Endothelial cell of umbilical vein (primary cell): ENCODE measurements at regions not wholly inside any gene's neighbourhood (a gene's known extent, or its start where the extent isn't known, plus 50 kb on each side); places are given as distances from the start of the nearest gene placed in this dataset.

Source experiments
- BruUV-seq: library from RNA; stranded (reverse); fragments of 400-500 nt; replicated peaks from 2 replicates; lab custom pipeline; 2021; lab: Mats Ljungman, UMichigan
- CTCF ChIA-PET: fragments of 300-600, 350-600 bp; sonication (Branson Sonifier 250); formaldehyde crosslinking; loops from one replicate; lab custom pipeline; 2021; ENCODE audit warnings: antibody characterized with exemption, inconsistent platforms; lab: Charles Lee
- POLR2A ChIA-PET: fragments of 300-600, 350-600 bp; sonication (Branson Sonifier 250); formaldehyde crosslinking; loops from one replicate; lab custom pipeline; 2021; ENCODE audit warnings: antibody characterized with exemption, inconsistent platforms; lab: Charles Lee
- DNase-seq: peaks from one replicate; pipeline ENCODE4 v3.0.0-alpha.2; 2011; ENCODE audit warnings: low read depth, low spot score
- FAIRE-seq: peaks from 2 replicates; lab custom pipeline; 2011; peaks lifted over from hg19 to GRCh38; lab: Jason Lieb, UNC
- H2AFZ ChIP-seq: 2 replicates; pipeline ENCODE4 v1.6.0; 2012; ENCODE audit warnings: low read depth, low read length, control low read depth, inconsistent platforms
- H3K27ac ChIP-seq: 2 replicates; pipeline ENCODE4 v1.5.1; 2011; ENCODE audit warnings: low read depth, mild to moderate bottlenecking, control low read depth, low read length, moderate library complexity; ENCODE audit not compliant: insufficient read depth
- H3K27me3 ChIP-seq, 2 experiments: 2 replicates each; pipeline versions ENCODE4 v1.6.0 to v1.6.1; 2011; ENCODE audit warnings: low read length in 2 of 2, mixed read lengths in 1 of 2; ENCODE audit not compliant: control insufficient read depth in 2 of 2, insufficient read depth in 2 of 2
- H3K36me3 ChIP-seq, 2 experiments: 2 replicates in 1 of 2; 3 replicates in 1 of 2; pipeline ENCODE4 v1.5.1; 2011; ENCODE audit warnings: low read length in 2 of 2, mild to moderate bottlenecking in 1 of 2, moderate library complexity in 1 of 2; ENCODE audit not compliant: control insufficient read depth in 2 of 2, insufficient read depth in 2 of 2; ENCODE audit errors: extremely low read depth in 1 of 2
- H3K4me1 ChIP-seq: 3 replicates; pipeline ENCODE4 v1.5.1; 2011; ENCODE audit warnings: mild to moderate bottlenecking, low read length; ENCODE audit not compliant: control insufficient read depth, insufficient read depth; ENCODE audit errors: extremely low read depth
- H3K4me2 ChIP-seq: 2 replicates; pipeline ENCODE4 v1.6.1; 2011; ENCODE audit warnings: low read length, control low read depth, mixed read lengths; ENCODE audit not compliant: insufficient read depth
- H3K4me3 ChIP-seq, 3 experiments: fragments of 200-600 bp in 1 of 3; sonication (generic), shearing (Covaris generic) in 1 of 3; replicated peaks in 1 of 3; 2 replicates each; pipeline ENCODE4 v1.5.1; 2011 to 2016; ENCODE audit warnings: control low read depth in 3 of 3, low read length in 3 of 3, mild to moderate bottlenecking in 2 of 3, inconsistent platforms in 1 of 3, low read depth in 1 of 3, moderate library complexity in 1 of 3; ENCODE audit not compliant: insufficient read depth in 1 of 3
- H3K79me2 ChIP-seq: 2 replicates; pipeline ENCODE4 v1.6.0; 2012; ENCODE audit warnings: low read length, inconsistent platforms; ENCODE audit not compliant: control insufficient read depth, insufficient read depth
- H3K9ac ChIP-seq: replicated peaks from 2 replicates; pipeline ENCODE3; 2011; ENCODE audit warnings: low read length, control low read depth; ENCODE audit not compliant: insufficient read depth; ENCODE audit errors: extremely low read depth
- H3K9me1 ChIP-seq: replicated peaks from 3 replicates; pipeline ENCODE4 v1.6.0; 2011; ENCODE audit warnings: mild to moderate bottlenecking, low read length; ENCODE audit not compliant: control insufficient read depth, insufficient read depth; ENCODE audit errors: extremely low read depth
- H3K9me3 ChIP-seq: replicated peaks from 2 replicates; pipeline ENCODE4 v1.5.1; 2012; ENCODE audit warnings: low read length, inconsistent platforms; ENCODE audit not compliant: control insufficient read depth, insufficient read depth
- H4K20me1 ChIP-seq: replicated peaks from 2 replicates; pipeline ENCODE3; 2011; ENCODE audit warnings: mild to moderate bottlenecking, low read length; ENCODE audit not compliant: control insufficient read depth, insufficient read depth; ENCODE audit errors: extremely low read depth
- CTCF ChIP-seq, 2 donors: IDR thresholded peaks; 1 replicate in 1 of 2; 2 replicates in 1 of 2; pipeline ENCODE4 v1.5.1; 2011; ENCODE audit warnings: low read length in 2 of 2, mild to moderate bottlenecking in 2 of 2, moderate library complexity in 2 of 2, control low read depth in 1 of 2, inconsistent platforms in 1 of 2, low read depth in 1 of 2; ENCODE audit not compliant: insufficient read depth in 1 of 2; ENCODE audit errors: extremely low read depth in 1 of 2
- EZH2 ChIP-seq: IDR thresholded peaks from 2 replicates; pipeline ENCODE4 v1.6.1; 2012; ENCODE audit warnings: borderline replicate concordance, low read depth, mild to moderate bottlenecking, moderate library complexity, low read length, inconsistent platforms; ENCODE audit not compliant: severe bottlenecking
- FOS ChIP-seq: IDR thresholded peaks from 2 replicates; pipeline ENCODE4 v1.6.1; 2011; ENCODE audit warnings: mild to moderate bottlenecking, low read length, moderate library complexity, borderline replicate concordance; ENCODE audit not compliant: insufficient read depth
- GATA2 ChIP-seq: IDR thresholded peaks from 2 replicates; pipeline ENCODE4 v1.7.0; 2011; ENCODE audit warnings: low read depth, mild to moderate bottlenecking, moderate library complexity, mixed read lengths, low read length; ENCODE audit not compliant: insufficient read length, insufficient read depth
- JUN ChIP-seq: IDR thresholded peaks from 2 replicates; pipeline ENCODE4 v1.6.1; 2011; ENCODE audit warnings: borderline replicate concordance, low read depth; ENCODE audit not compliant: insufficient read length, insufficient read depth
- MAX ChIP-seq: IDR thresholded peaks from 2 replicates; pipeline ENCODE4 v1.6.1; 2011; ENCODE audit not compliant: insufficient read depth, insufficient read length
- MYC ChIP-seq: IDR thresholded peaks from one replicate; pipeline ENCODE4 v1.6.1; 2011; ENCODE audit warnings: mild to moderate bottlenecking, low read depth, low read length
- POLR2A ChIP-seq: IDR thresholded peaks from 2 replicates; pipeline ENCODE4 v1.6.1; 2012; ENCODE audit warnings: low read depth, mild to moderate bottlenecking, control low read depth, low read length
- POLR2AphosphoS5 ChIP-seq: IDR thresholded peaks from 2 replicates; pipeline ENCODE4 v1.6.1; 2012; ENCODE audit warnings: low read depth, mild to moderate bottlenecking, control low read depth, low read length, moderate library complexity; ENCODE audit not compliant: insufficient read depth
- dilution Hi-C: fragments of 300-500 bp; cut with MboI; formaldehyde crosslinking; loops from one replicate; pipeline ENCODE4 v1.15.0; 2019; ENCODE audit warnings: low sequenced_read_pairs; ENCODE audit not compliant: extremely low pct_ligation_motif_present
- intact Hi-C: fragments of 100-400 bp; cut with micrococcal nuclease; formaldehyde crosslinking; loops from one replicate; pipeline ENCODE4 v1.10.0; 2022

- no peak overlapping the region for H3K4me3 ChIP-seq
- dilution Hi-C loops = no loop called here
- H3K9ac ChIP-seq = no peak overlapping the region
- TF ChIP-seq FOS (no peak), MYC (no peak), POLR2A (no peak), POLR2AphosphoS5 (no peak), CTCF (IDR thresholded peaks at IDR 0.05; ENCODE audit: extremely low read depth in 1 of 2, insufficient read depth in 1 of 2, low read depth in 1 of 2, low read length in 2 of 2) (no peak), JUN (no peak), GATA2 (no peak), MAX (no peak), EZH2 (no peak)
- no TSS peak for BruUV-seq
- H3K9me1 ChIP-seq = no peaks in the 10 kb centered on the region
- H3K27me3 ChIP-seq = no peaks in the 10 kb centered on the region
- no peaks in the 10 kb centered on the region for H3K36me3 ChIP-seq
- POLR2A ChIA-PET = no interaction called here
- no peak overlapping the region for H3K27ac ChIP-seq
- intact Hi-C loops = no loop called here
- FAIRE-seq (no peak), DNase-seq (no peak)
- CTCF ChIA-PET = no interaction called here
- H2AFZ ChIP-seq = no peak overlapping the region
- H4K20me1 ChIP-seq = no peaks in the 10 kb centered on the region
- H3K9me3 ChIP-seq = no peaks in the 10 kb centered on the region
- H3K4me2 ChIP-seq = no peak overlapping the region
- H3K79me2 ChIP-seq = no peaks in the 10 kb centered on the region
- no peaks in the 10 kb centered on the region for H3K4me1 ChIP-seq
Observed at GRCh38 chr13:87779426-87779825, 108.3 kb downstream of the SLITRK5 start.
